Smooth muscle cell (in vitro differentiated cells): ENCODE measurements at regions not wholly inside any gene's neighbourhood (a gene's known extent, or its start where the extent isn't known, plus 50 kb on each side); places are given as distances from the start of the nearest gene placed in this dataset.

Experiments used
- DNase-seq: peaks from one replicate; lab custom pipeline; 2025; ENCODE audit not compliant: unreplicated experiment; lab: John Stamatoyannopoulos, UW
- H2AFZ ChIP-seq: fragments of 200-600 bp; sonication (generic); 2 replicates; pipeline ENCODE4 v1.6.0; 2016; ENCODE audit warnings: antibody characterized with exemption, low read depth, mild to moderate bottlenecking
- H3F3A ChIP-seq: fragments of 200-600 bp; sonication (generic); 2 replicates; pipeline ENCODE4 v1.6.0; 2017; ENCODE audit warnings: antibody characterized with exemption, low read depth
- H3K27ac ChIP-seq: fragments of 200-600 bp; sonication (generic); 2 replicates; pipeline ENCODE4 v1.5.1; 2016; ENCODE audit warnings: low read depth, mild to moderate bottlenecking
- H3K27me3 ChIP-seq: fragments of 200-600 bp; sonication (generic); 2 replicates; pipeline ENCODE4 v1.6.1; 2016; ENCODE audit warnings: low read depth, mild to moderate bottlenecking
- H3K36me3 ChIP-seq: fragments of 200-600 bp; sonication (generic); 2 replicates; pipeline ENCODE4 v1.5.1; 2016; ENCODE audit warnings: low read depth
- H3K4me1 ChIP-seq: fragments of 200-600 bp; sonication (generic); 2 replicates; pipeline ENCODE4 v1.5.1; 2016; ENCODE audit warnings: low read depth
- H3K4me2 ChIP-seq: fragments of 200-600 bp; sonication (generic); 2 replicates; pipeline ENCODE4 v1.6.0; 2016; ENCODE audit warnings: mild to moderate bottlenecking
- H3K4me3 ChIP-seq: fragments of 200-600 bp; sonication (generic); 2 replicates; pipeline ENCODE4 v1.5.1; 2016; ENCODE audit warnings: mild to moderate bottlenecking
- H3K79me2 ChIP-seq: fragments of 200-600 bp; sonication (generic); 2 replicates; pipeline ENCODE4 v1.6.0; 2016; ENCODE audit warnings: low read depth, mild to moderate bottlenecking
- H3K9ac ChIP-seq: fragments of 200-600 bp; sonication (generic); 2 replicates; pipeline ENCODE4 v1.6.0; 2016; ENCODE audit warnings: low read depth
- H3K9me3 ChIP-seq: fragments of 200-600 bp; sonication (generic); replicated peaks from 2 replicates; pipeline ENCODE4 v1.5.1; 2016; ENCODE audit warnings: low read depth
- H4K20me1 ChIP-seq: fragments of 200-600 bp; sonication (generic); 2 replicates; pipeline ENCODE4 v1.6.0; 2016; ENCODE audit warnings: low read depth
- CTCF ChIP-seq: fragments of 200-600 bp; sonication (generic); IDR thresholded peaks from 2 replicates; pipeline ENCODE4 v1.5.1; 2017; ENCODE audit warnings: borderline replicate concordance, mild to moderate bottlenecking, antibody characterized with exemption; ENCODE audit not compliant: insufficient read depth, poor library complexity, severe bottlenecking
- WGBS: methylation state at CpG from one replicate; pipeline ENCODE4 v1.1.7; 2016; ENCODE audit warnings: low lambda C conversion rate; 5-methylcytosine and 5-hydroxymethylcytosine counted together

- Histone ChIP-seq H3K36me3 (no peaks in the 10 kb centered on the region), H3K4me1 (no peaks in the 10 kb centered on the region), H3K9ac (no peak overlapping the region), H3K27ac (no peak overlapping the region), H3F3A (no peaks in the 10 kb centered on the region), H3K79me2 (no peaks in the 10 kb centered on the region), H3K4me3 (no peak overlapping the region), H3K9me3 (no peaks in the 10 kb centered on the region), H3K4me2 (no peak overlapping the region), H3K27me3 (peaks cover 34% of the 10 kb centered on the region), H2AFZ (no peak overlapping the region), H4K20me1 (no peaks in the 10 kb centered on the region)
- DNase-seq: no peak
- 96% methylated on average over 13 of the region's 13 CpGs for WGBS
- no peak for TF ChIP-seq CTCF
Measured at GRCh38 chr10:10848488-10849111, 169.1 kb upstream of the CELF2 start.

GRCh38 chr10:10849306-10849705, 168.4 kb upstream of the CELF2 start:
- no peak for DNase-seq
- no peaks in the 10 kb centered on the region for H3K79me2 ChIP-seq
- no peak for TF ChIP-seq CTCF
- no peak overlapping the region for H3K4me3 ChIP-seq
- peaks cover 34% of the 10 kb centered on the region for H3K27me3 ChIP-seq
- H3F3A ChIP-seq: no peaks in the 10 kb centered on the region
- H3K9me3 ChIP-seq: no peaks in the 10 kb centered on the region
- H4K20me1 ChIP-seq: no peaks in the 10 kb centered on the region
- no peaks in the 10 kb centered on the region for H3K36me3 ChIP-seq
- no peak overlapping the region for H3K4me2 ChIP-seq
- H3K9ac ChIP-seq: no peak overlapping the region
- H3K4me1 ChIP-seq: no peaks in the 10 kb centered on the region
- H3K27ac ChIP-seq: no peak overlapping the region
- no peak overlapping the region for H2AFZ ChIP-seq
- WGBS: 93% methylated on average over 4 of the region's 4 CpGs

GRCh38 chr10:10850214-10850613, 167.5 kb upstream of the CELF2 start:
- no peaks in the 10 kb centered on the region for H3F3A ChIP-seq
- no peaks in the 10 kb centered on the region for H4K20me1 ChIP-seq
- H2AFZ ChIP-seq: no peak overlapping the region
- H3K9me3 ChIP-seq: no peaks in the 10 kb centered on the region
- no peak overlapping the region for H3K4me3 ChIP-seq
- H3K4me2 ChIP-seq: no peak overlapping the region
- WGBS: 87% methylated on average over 3 of the region's 3 CpGs
- H3K79me2 ChIP-seq: no peaks in the 10 kb centered on the region
- H3K27ac ChIP-seq: no peak overlapping the region
- peaks cover 26% of the 10 kb centered on the region for H3K27me3 ChIP-seq
- no peak for TF ChIP-seq CTCF
- no peaks in the 10 kb centered on the region for H3K36me3 ChIP-seq
- DNase-seq: no peak
- no peak overlapping the region for H3K9ac ChIP-seq
- no peaks in the 10 kb centered on the region for H3K4me1 ChIP-seq

- 85% methylated on average over 4 of the region's 4 CpGs for WGBS
- no peak for TF ChIP-seq CTCF
- no peak overlapping the region for H3K27ac ChIP-seq
Measured at GRCh38 chr10:10852464-10852863, 165.2 kb upstream of the CELF2 start.

More at GRCh38 chr10:10852464-10852863, 165.2 kb upstream of the CELF2 start:
- no peak overlapping the region for H2AFZ ChIP-seq
- no peak overlapping the region for H3K4me2 ChIP-seq
- no peaks in the 10 kb centered on the region for H4K20me1 ChIP-seq
- H3K79me2 ChIP-seq: no peaks in the 10 kb centered on the region
- no peaks in the 10 kb centered on the region for H3F3A ChIP-seq
- no peak for DNase-seq
- no peaks in the 10 kb centered on the region for H3K9me3 ChIP-seq
- no peak overlapping the region for H3K9ac ChIP-seq
- H3K36me3 ChIP-seq: no peaks in the 10 kb centered on the region
- H3K4me3 ChIP-seq: no peak overlapping the region
- peaks cover 26% of the 10 kb centered on the region for H3K27me3 ChIP-seq
- no peaks in the 10 kb centered on the region for H3K4me1 ChIP-seq
